ENCODE measurements at regions not wholly inside any gene's neighbourhood (a gene's known extent, or its start where the extent isn't known, plus 50 kb on each side); places are given as distances from the start of the nearest gene placed in this dataset.
A peak's percentile ranks its signal among the peaks of the same experiment; 100 is the strongest.
"Not testable (repeated sequence)": the region's sequence is repeated elsewhere in the genome, so short reads cannot be mapped to it uniquely, and the experiment has no call there.

GRCh38 chr10:53379956-53380355 is 607.4 kb upstream of the MBL2 start:
- no TSS peak for BruUV-seq (replicated peaks)
- ChIA-PET POLR2A (no interaction called here), CTCF (no interaction called here)
- intact Hi-C loops (cut with micrococcal nuclease): no loop called here
- Mint-ChIP-seq H3K27me3 (ENCODE audit: insufficient read depth, unreplicated experiment) (no peaks in the 10 kb centered on the region), H3K36me3 (ENCODE audit: insufficient read depth, unreplicated experiment) (no peaks in the 10 kb centered on the region), H3K4me3 (ENCODE audit: unreplicated experiment) (no peak overlapping the region), H3K27ac (ENCODE audit: low read depth, unreplicated experiment) (no peak overlapping the region), H3K9me3 (ENCODE audit: unreplicated experiment) (no peaks in the 10 kb centered on the region), H3K4me1 (ENCODE audit: insufficient read depth, unreplicated experiment) (no peaks in the 10 kb centered on the region)
- TF ChIP-seq, protein P1, sequence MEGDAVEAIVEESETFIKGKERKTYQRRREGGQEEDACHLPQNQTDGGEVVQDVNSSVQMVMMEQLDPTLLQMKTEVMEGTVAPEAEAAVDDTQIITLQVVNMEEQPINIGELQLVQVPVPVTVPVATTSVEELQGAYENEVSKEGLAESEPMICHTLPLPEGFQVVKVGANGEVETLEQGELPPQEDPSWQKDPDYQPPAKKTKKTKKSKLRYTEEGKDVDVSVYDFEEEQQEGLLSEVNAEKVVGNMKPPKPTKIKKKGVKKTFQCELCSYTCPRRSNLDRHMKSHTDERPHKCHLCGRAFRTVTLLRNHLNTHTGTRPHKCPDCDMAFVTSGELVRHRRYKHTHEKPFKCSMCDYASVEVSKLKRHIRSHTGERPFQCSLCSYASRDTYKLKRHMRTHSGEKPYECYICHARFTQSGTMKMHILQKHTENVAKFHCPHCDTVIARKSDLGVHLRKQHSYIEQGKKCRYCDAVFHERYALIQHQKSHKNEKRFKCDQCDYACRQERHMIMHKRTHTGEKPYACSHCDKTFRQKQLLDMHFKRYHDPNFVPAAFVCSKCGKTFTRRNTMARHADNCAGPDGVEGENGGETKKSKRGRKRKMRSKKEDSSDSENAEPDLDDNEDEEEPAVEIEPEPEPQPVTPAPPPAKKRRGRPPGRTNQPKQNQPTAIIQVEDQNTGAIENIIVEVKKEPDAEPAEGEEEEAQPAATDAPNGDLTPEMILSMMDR (IDR thresholded peaks at IDR 0.05; ENCODE audit: unreplicated experiment): no peak
- DNase-seq (ENCODE audit: unreplicated experiment): no peak

DNA sequence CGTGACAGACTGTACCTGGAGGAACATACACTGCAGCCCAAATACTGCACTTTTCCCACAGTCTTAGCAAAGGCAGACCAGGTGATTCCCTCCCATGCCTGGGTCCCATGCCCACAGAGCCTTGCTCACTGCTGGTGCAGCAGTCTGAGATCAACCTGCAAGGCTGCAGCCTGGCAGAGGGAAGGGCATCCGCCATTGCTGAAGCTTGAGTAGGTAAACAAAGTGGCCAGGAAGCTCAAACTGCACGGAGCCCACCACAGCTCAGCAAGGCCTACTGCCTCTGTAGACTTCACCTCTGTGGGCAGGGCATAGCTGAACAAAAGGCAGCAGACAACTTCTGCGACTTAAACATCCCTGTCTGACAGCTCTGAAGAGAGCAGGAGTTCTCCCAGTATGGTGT is 597.8 kb upstream of the MBL2 start:
- DNase-seq (ENCODE audit: unreplicated experiment): no peak
- no peaks in the 10 kb centered on the region for H3K4me1 Mint-ChIP-seq (ENCODE audit: insufficient read depth, unreplicated experiment)
- ChIA-PET CTCF (no interaction called here), POLR2A (no interaction called here)
- H3K27me3 Mint-ChIP-seq (ENCODE audit: insufficient read depth, unreplicated experiment): no peaks in the 10 kb centered on the region
- H3K27ac Mint-ChIP-seq (ENCODE audit: low read depth, unreplicated experiment): no peak overlapping the region
- H3K36me3 Mint-ChIP-seq (ENCODE audit: insufficient read depth, unreplicated experiment): no peaks in the 10 kb centered on the region
- no peak overlapping the region for H3K4me3 Mint-ChIP-seq (ENCODE audit: unreplicated experiment)
- peaks cover 15% of the 10 kb centered on the region for H3K9me3 Mint-ChIP-seq (ENCODE audit: unreplicated experiment)
- BruUV-seq (replicated peaks): no TSS peak
- intact Hi-C loops (cut with micrococcal nuclease): no loop called here
- TF ChIP-seq, protein P1 (IDR thresholded peaks at IDR 0.05; ENCODE audit: unreplicated experiment): no peak

DNA sequence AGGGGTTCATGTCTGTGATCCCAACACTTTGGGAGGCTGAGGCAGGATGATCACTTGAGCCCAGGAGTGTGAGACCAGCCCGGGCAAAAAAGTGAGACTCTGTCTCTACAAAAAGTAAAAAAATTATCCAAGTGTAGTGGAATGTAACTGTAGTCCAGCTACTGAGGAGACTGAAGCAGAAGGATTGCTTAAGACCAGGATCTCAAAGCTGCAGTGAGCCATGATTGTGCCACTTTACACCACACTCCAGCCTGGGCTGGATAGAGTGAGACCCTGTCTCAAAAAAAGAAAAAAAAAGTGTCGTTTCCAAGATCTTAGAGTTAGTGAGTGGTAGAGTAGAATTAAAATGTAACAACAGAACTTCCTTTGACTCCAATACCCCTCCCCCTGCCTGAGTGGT is 589.4 kb upstream of the MBL2 start:
- Mint-ChIP-seq H3K4me3 (ENCODE audit: unreplicated experiment) (no peak overlapping the region), H3K9me3 (ENCODE audit: unreplicated experiment) (no peaks in the 10 kb centered on the region), H3K27ac (ENCODE audit: low read depth, unreplicated experiment) (peak overlapping the region; percentile 29), H3K4me1 (ENCODE audit: insufficient read depth, unreplicated experiment) (peaks cover 21% of the 10 kb centered on the region), H3K27me3 (ENCODE audit: insufficient read depth, unreplicated experiment) (no peaks in the 10 kb centered on the region), H3K36me3 (ENCODE audit: insufficient read depth, unreplicated experiment) (no peaks in the 10 kb centered on the region)
- POLR2A ChIA-PET: no interaction called here
- DNase-seq (ENCODE audit: unreplicated experiment): no peak
- no TSS peak for BruUV-seq (replicated peaks)
- CTCF ChIA-PET: no interaction called here
- TF ChIP-seq, protein P1 (IDR thresholded peaks at IDR 0.05; ENCODE audit: unreplicated experiment): no peak
- intact Hi-C loops (cut with micrococcal nuclease): no loop called here

- intact Hi-C loops (cut with micrococcal nuclease): no loop called here
- H3K27me3 Mint-ChIP-seq (ENCODE audit: insufficient read depth, unreplicated experiment): no peaks in the 10 kb centered on the region
- POLR2A ChIA-PET: no interaction called here
- CTCF ChIA-PET: no interaction called here
- no peak overlapping the region for H3K4me3 Mint-ChIP-seq (ENCODE audit: unreplicated experiment)
- BruUV-seq (replicated peaks): no TSS peak
- peak; percentile 15 for DNase-seq (ENCODE audit: unreplicated experiment)
- peak overlapping the region; percentile 29 for H3K27ac Mint-ChIP-seq (ENCODE audit: low read depth, unreplicated experiment)
- H3K36me3 Mint-ChIP-seq (ENCODE audit: insufficient read depth, unreplicated experiment): no peaks in the 10 kb centered on the region
- no peaks in the 10 kb centered on the region for H3K9me3 Mint-ChIP-seq (ENCODE audit: unreplicated experiment)
- TF ChIP-seq, protein P1 (IDR thresholded peaks at IDR 0.05; ENCODE audit: unreplicated experiment): no peak
- peaks cover 28% of the 10 kb centered on the region for H3K4me1 Mint-ChIP-seq (ENCODE audit: insufficient read depth, unreplicated experiment)
Observed at GRCh38 chr10:53361281-53361680, 588.7 kb upstream of the MBL2 start.

DNA sequence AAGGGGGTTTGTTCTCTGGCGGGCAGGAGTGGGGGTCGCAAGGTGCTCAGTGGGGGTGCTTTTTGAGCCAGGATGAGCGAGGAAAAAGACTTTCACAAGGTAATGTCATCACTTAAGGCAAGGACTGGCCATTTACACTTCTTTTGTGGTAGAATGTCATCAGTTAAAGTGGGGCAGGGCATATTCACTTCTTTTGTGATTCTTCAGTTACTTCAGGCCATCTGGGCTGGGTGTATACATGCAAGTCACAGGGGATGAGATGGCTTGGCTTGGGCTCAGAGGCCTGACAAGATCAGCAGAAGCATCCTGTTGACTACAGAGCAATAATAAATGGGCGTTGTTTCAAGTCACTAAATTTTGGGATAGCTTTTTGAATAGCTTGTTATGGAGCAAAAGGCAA is 586.4 kb upstream of the MBL2 start:
- DNase-seq (ENCODE audit: unreplicated experiment); H3K4me3 Mint-ChIP-seq (ENCODE audit: unreplicated experiment); H3K9me3 Mint-ChIP-seq (ENCODE audit: unreplicated experiment); H3K27ac Mint-ChIP-seq (ENCODE audit: low read depth, unreplicated experiment); BruUV-seq (replicated peaks); CTCF ChIA-PET; H3K36me3 Mint-ChIP-seq (ENCODE audit: insufficient read depth, unreplicated experiment); intact Hi-C loops (cut with micrococcal nuclease); POLR2A ChIA-PET; H3K27me3 Mint-ChIP-seq (ENCODE audit: insufficient read depth, unreplicated experiment): not testable (repeated sequence)
- peaks cover 31% of the 10 kb centered on the region for H3K4me1 Mint-ChIP-seq (ENCODE audit: insufficient read depth, unreplicated experiment)
